Prostate gland (tissue), 2 donors: ENCODE measurements at regions not wholly inside any gene's neighbourhood (a gene's known extent, or its start where the extent isn't known, plus 50 kb on each side); places are given as distances from the start of the nearest gene placed in this dataset.
A peak's percentile ranks its signal among the peaks of the same experiment; 100 is the strongest.

ENCODE experiments used
- DNase-seq: peaks from one replicate; pipeline ENCODE4 v3.0.0-alpha.2; 2019; ENCODE audit warnings: low spot score
- H3K27ac ChIP-seq, 2 donors: fragments of 200-600 bp; sonication (generic); 2 replicates each; pipeline ENCODE4 v1.5.1; 2017 to 2019
- H3K27me3 ChIP-seq: fragments of 200-600 bp; sonication (generic); replicated peaks from 2 replicates; pipeline ENCODE4 v1.5.1; 2019; ENCODE audit not compliant: insufficient read depth
- H3K36me3 ChIP-seq, 2 donors: fragments of 200-600 bp; sonication (generic); 1 replicate in 1 of 2; 2 replicates in 1 of 2; pipeline versions ENCODE4 v1.5.1 to v1.8.1; 2017 to 2019
- H3K4me1 ChIP-seq: fragments of 200-600 bp; sonication (generic); replicated peaks from 2 replicates; pipeline ENCODE4 v1.5.1; 2019
- H3K4me3 ChIP-seq, 2 donors: fragments of 200-600 bp; sonication (generic); 2 replicates each; pipeline ENCODE4 v1.5.1; 2017 to 2019
- H3K9me3 ChIP-seq: fragments of 200-600 bp; sonication (generic); 2 replicates; pipeline ENCODE4 v1.5.1; 2017
- CTCF ChIP-seq, 4 experiments: fragments of 200-600 bp in 2 of 4; fragments of 450-650 bp in 2 of 4; sonication (generic) in 2 of 4; IDR thresholded peaks; 1 replicate in 3 of 4; 2 replicates in 1 of 4; pipeline ENCODE4 v1.5.1; 2016 to 2019; ENCODE audit warnings: antibody characterized with exemption in 4 of 4, mild to moderate bottlenecking in 2 of 4, moderate library complexity in 2 of 4
- POLR2A ChIP-seq: fragments of 450-650 bp; IDR thresholded peaks from one replicate; pipeline ENCODE4 v1.6.1; 2016; ENCODE audit warnings: antibody characterized with exemption, mild to moderate bottlenecking
- POLR2AphosphoS5 ChIP-seq: sonication (generic); formaldehyde crosslinking; IDR thresholded peaks from one replicate; pipeline ENCODE4 v1.6.1; 2017; ENCODE audit warnings: antibody characterized with exemption
- WGBS: methylation state at CpG from one replicate; pipeline ENCODE4 v1.1.5; 2018; 5-methylcytosine and 5-hydroxymethylcytosine counted together
- intact Hi-C: fragments of 100-400 bp; cut with DNase I; formaldehyde crosslinking; loops from one replicate; pipeline ENCODE4 v1.14.2; 2022

- Histone ChIP-seq H3K4me1 (no peaks in the 10 kb centered on the region), H3K27me3 (no peaks in the 10 kb centered on the region), H3K27ac (no peak overlapping the region), H3K4me3 (no peak overlapping the region), H3K36me3 (no peaks in the 10 kb centered on the region), H3K9me3 (no peaks in the 10 kb centered on the region)
- no peak for DNase-seq
- intact Hi-C loops = no loop called here
- TF ChIP-seq POLR2AphosphoS5 (no peak), CTCF (IDR thresholded peaks at IDR 0.05) (no peak), POLR2A (no peak)
Observed at GRCh38 chr3:176941689-176942088, 255.6 kb downstream of the TBL1XR1 start.

GRCh38 chr3:176939022-176939817 lies 258.1 kb downstream of the TBL1XR1 start:
- Histone ChIP-seq H3K4me3 (no peak overlapping the region), H3K27ac (no peak overlapping the region), H3K4me1 (no peaks in the 10 kb centered on the region), H3K27me3 (no peaks in the 10 kb centered on the region), H3K36me3 (no peaks in the 10 kb centered on the region), H3K9me3 (no peaks in the 10 kb centered on the region)
- TF ChIP-seq CTCF (IDR thresholded peaks at IDR 0.05) (peak in 3 of 4 experiments; percentile 67 to 74 (median 73)), POLR2A (no peak), POLR2AphosphoS5 (peak; percentile 58)
- intact Hi-C loops = loop anchor here (5.0 kb wide), 1 partner anchor 427 kb away; no protein-coding TSS in a partner anchor
- WGBS = 29% methylated on average over 10 of the region's 10 CpGs
- DNase-seq = peak; percentile 43

GRCh38 chr3:176937994-176938393 lies 259.3 kb downstream of the TBL1XR1 start:
- intact Hi-C loops = loop anchor here (5.0 kb wide), 1 partner anchor 426 kb away; no protein-coding TSS in a partner anchor
- H3K27me3 ChIP-seq = no peaks in the 10 kb centered on the region

GRCh38 chr3:176937541-176937940 lies 259.7 kb downstream of the TBL1XR1 start:
- no peaks in the 10 kb centered on the region for H3K9me3 ChIP-seq
- no peaks in the 10 kb centered on the region for H3K4me1 ChIP-seq
- H3K27ac ChIP-seq = no peak overlapping the region
- no peak for TF ChIP-seq POLR2A
- no peak for TF ChIP-seq POLR2AphosphoS5
- no peak for TF ChIP-seq CTCF (IDR thresholded peaks at IDR 0.05)
- no peak for DNase-seq
- WGBS = 95% methylated on average over 1 of the region's 1 CpG
- intact Hi-C loops = loop anchor here (5.0 kb wide), 1 partner anchor 425 kb away; no protein-coding TSS in a partner anchor
- H3K36me3 ChIP-seq = no peaks in the 10 kb centered on the region
- H3K4me3 ChIP-seq = no peak overlapping the region
- H3K27me3 ChIP-seq = no peaks in the 10 kb centered on the region

More at GRCh38 chr3:176937994-176938393, 259.3 kb downstream of the TBL1XR1 start:
- TF ChIP-seq CTCF (IDR thresholded peaks at IDR 0.05) = no peak
- no peak for TF ChIP-seq POLR2AphosphoS5
- TF ChIP-seq POLR2A = no peak
- no peaks in the 10 kb centered on the region for H3K9me3 ChIP-seq
- 74% methylated on average over 1 of the region's 1 CpG for WGBS
- H3K27ac ChIP-seq = no peak overlapping the region
- H3K4me3 ChIP-seq = no peak overlapping the region
- no peak for DNase-seq
- no peaks in the 10 kb centered on the region for H3K36me3 ChIP-seq
- no peaks in the 10 kb centered on the region for H3K4me1 ChIP-seq
